H9 (cell line): ENCODE measurements at regions not wholly inside any gene's neighbourhood (a gene's known extent, or its start where the extent isn't known, plus 50 kb on each side); places are given as distances from the start of the nearest gene placed in this dataset.

Experiments
- DNase-seq: peaks from one replicate; pipeline ENCODE4 v3.0.0-alpha.2; 2017
- H2AFZ ChIP-seq: one replicate; pipeline ENCODE4 v1.6.1; 2013; ENCODE audit warnings: mild to moderate bottlenecking, low read length, control low read depth, moderate library complexity
- H2AK5ac ChIP-seq: 2 replicates; pipeline ENCODE4 v1.6.1; 2013; ENCODE audit warnings: low read length, control low read depth, mixed read lengths; ENCODE audit not compliant: insufficient read length
- H2BK120ac ChIP-seq: one replicate; pipeline ENCODE4 v1.6.1; 2013; ENCODE audit warnings: low read depth, mild to moderate bottlenecking, low read length, control low read depth, inconsistent platforms; ENCODE audit not compliant: poor library complexity, severe bottlenecking
- H2BK12ac ChIP-seq: 2 replicates; pipeline ENCODE4 v1.6.1; 2013; ENCODE audit warnings: low read length, control low read depth, mixed read lengths, low read depth; ENCODE audit not compliant: insufficient read length
- H2BK15ac ChIP-seq: 2 replicates; pipeline ENCODE4 v1.6.1; 2013; ENCODE audit warnings: low read depth, low read length, control low read depth
- H2BK20ac ChIP-seq: one replicate; pipeline ENCODE4 v1.6.1; 2013; ENCODE audit warnings: low read depth, mild to moderate bottlenecking, low read length, control low read depth, inconsistent platforms; ENCODE audit not compliant: poor library complexity, severe bottlenecking
- H2BK5ac ChIP-seq: 2 replicates; pipeline ENCODE4 v1.6.1; 2013; ENCODE audit warnings: low read length, control low read depth, mixed read lengths; ENCODE audit not compliant: insufficient read length
- H3K14ac ChIP-seq: 2 replicates; pipeline ENCODE4 v1.6.1; 2013; ENCODE audit warnings: low read length, control low read depth; ENCODE audit not compliant: insufficient read depth
- H3K18ac ChIP-seq: 2 replicates; pipeline ENCODE4 v1.6.1; 2013; ENCODE audit warnings: low read depth, mild to moderate bottlenecking, mixed read lengths, low read length, control low read depth; ENCODE audit not compliant: insufficient read length
- H3K23ac ChIP-seq: 2 replicates; pipeline ENCODE4 v1.6.1; 2013; ENCODE audit warnings: low read length, control low read depth, mixed read lengths, low read depth; ENCODE audit not compliant: insufficient read length
- H3K23me2 ChIP-seq: 2 replicates; pipeline ENCODE4 v1.6.1; 2013; ENCODE audit warnings: low read depth, mild to moderate bottlenecking, mixed read lengths, low read length, control low read depth; ENCODE audit not compliant: insufficient read length, poor library complexity, severe bottlenecking
- H3K27ac ChIP-seq: 2 replicates; pipeline ENCODE4 v1.5.1; 2013; ENCODE audit warnings: low read length, control low read depth, mixed read lengths, low read depth; ENCODE audit not compliant: insufficient read length
- H3K27me3 ChIP-seq: 2 replicates; pipeline ENCODE4 v1.6.1; 2013; ENCODE audit warnings: low read length, control low read depth, inconsistent platforms; ENCODE audit not compliant: insufficient read depth
- H3K4ac ChIP-seq: 2 replicates; pipeline ENCODE4 v1.6.1; 2013; ENCODE audit warnings: low read depth, mild to moderate bottlenecking, control low read depth, inconsistent platforms, low read length, moderate library complexity
- H3K4me1 ChIP-seq: 2 replicates; pipeline ENCODE4 v1.6.1; 2013; ENCODE audit warnings: low read length, control low read depth, inconsistent platforms; ENCODE audit not compliant: insufficient read depth
- H3K4me2 ChIP-seq: 2 replicates; pipeline ENCODE4 v1.6.1; 2013; ENCODE audit warnings: low read length, control low read depth, mixed read lengths; ENCODE audit not compliant: insufficient read length, insufficient read depth
- H3K56ac ChIP-seq: 2 replicates; pipeline ENCODE4 v1.6.1; 2013; ENCODE audit warnings: low read depth, mild to moderate bottlenecking, mixed read lengths, low read length, control low read depth; ENCODE audit not compliant: insufficient read length
- H3K79me1 ChIP-seq: 2 replicates; pipeline ENCODE4 v1.6.1; 2013; ENCODE audit warnings: low read depth, mild to moderate bottlenecking, moderate library complexity, low read length, control low read depth, inconsistent platforms; ENCODE audit not compliant: insufficient read depth, poor library complexity, severe bottlenecking
- H3K79me2 ChIP-seq: 2 replicates; pipeline ENCODE4 v1.6.1; 2013; ENCODE audit warnings: low read length, control low read depth, inconsistent platforms; ENCODE audit not compliant: insufficient read depth
- H3K9ac ChIP-seq: 2 replicates; pipeline ENCODE4 v1.6.1; 2013; ENCODE audit warnings: low read length, control low read depth, mixed read lengths; ENCODE audit not compliant: insufficient read length; ENCODE audit errors: extremely low read depth
- H3K9me3 ChIP-seq: one replicate; pipeline ENCODE4 v1.6.1; 2013; ENCODE audit warnings: low read depth, low read length, inconsistent platforms; ENCODE audit not compliant: control insufficient read depth
- H3T11ph ChIP-seq: one replicate; pipeline ENCODE4 v1.6.1; 2013; ENCODE audit warnings: mild to moderate bottlenecking, low read length, control low read depth, inconsistent platforms
- H4K20me1 ChIP-seq: one replicate; pipeline ENCODE4 v1.6.1; 2013; ENCODE audit not compliant: control insufficient read depth, insufficient read length, insufficient read depth
- H4K5ac ChIP-seq: 2 replicates; pipeline ENCODE4 v1.6.1; 2013; ENCODE audit warnings: low read depth, mild to moderate bottlenecking, mixed read lengths, low read length, control low read depth; ENCODE audit not compliant: insufficient read length
- H4K8ac ChIP-seq: replicated peaks from 2 replicates; pipeline ENCODE4 v1.6.1; 2013; ENCODE audit warnings: low read length, control low read depth, mixed read lengths, low read depth; ENCODE audit not compliant: insufficient read length
- H4K91ac ChIP-seq: 2 replicates; pipeline ENCODE4 v1.6.1; 2013; ENCODE audit warnings: low read depth, mild to moderate bottlenecking, moderate library complexity, mixed read lengths, low read length, control low read depth; ENCODE audit not compliant: insufficient read length
- H3K27ac Mint-ChIP-seq, 3 experiments: 2 replicates in 2 of 3; 3 replicates in 1 of 3; pipeline ENCODE4 v1.8.0; 2020 to 2021; ENCODE audit warnings: mixed read lengths in 3 of 3, mild to moderate bottlenecking in 1 of 3, moderate library complexity in 1 of 3
- H3K27me3 Mint-ChIP-seq: 2 replicates; pipeline ENCODE4 v1.8.0; 2021; ENCODE audit warnings: low read depth, mild to moderate bottlenecking, moderate library complexity, mixed read lengths
- H3K36me3 Mint-ChIP-seq, 3 experiments: 2 replicates in 2 of 3; 3 replicates in 1 of 3; pipeline ENCODE4 v1.8.0; 2020 to 2021; ENCODE audit warnings: low read depth in 3 of 3, mixed read lengths in 3 of 3; ENCODE audit not compliant: insufficient read depth in 1 of 3
- H3K4me1 Mint-ChIP-seq, 2 experiments: 2 replicates each; pipeline ENCODE4 v1.8.0; 2020; ENCODE audit warnings: mixed read lengths in 2 of 2
- H3K4me3 Mint-ChIP-seq, 2 experiments: 2 replicates in 1 of 2; 3 replicates in 1 of 2; pipeline ENCODE4 v1.8.0; 2020 to 2021; ENCODE audit warnings: mild to moderate bottlenecking in 2 of 2, mixed read lengths in 2 of 2, moderate library complexity in 1 of 2
- H3K9me3 Mint-ChIP-seq, 2 experiments: 2 replicates in 1 of 2; 3 replicates in 1 of 2; pipeline ENCODE4 v1.8.0; 2020; ENCODE audit warnings: mild to moderate bottlenecking in 2 of 2, mixed read lengths in 2 of 2, moderate library complexity in 1 of 2
- CTCF ChIP-seq: fragments of 200-600 bp; sonication (generic); conservative IDR thresholded peaks from 3 replicates; pipeline ENCODE4 v1.8.0; 2021; ENCODE audit warnings: antibody characterized with exemption, mild to moderate bottlenecking
- WGBS: extraction: QIAGEN DNeasy Blood & Tissue Kit; methylation state at CpG from one replicate; pipeline ENCODE4 v1.1.7; 2013; ENCODE audit warnings: missing lambda C conversion rate, low lambda C conversion rate, mixed read lengths; ENCODE audit not compliant: insufficient read length; ENCODE audit errors: extremely low coverage; 5-methylcytosine and 5-hydroxymethylcytosine counted together

GRCh38 chr13:40379794-40380578 is 286.5 kb downstream of the FOXO1 start:
- H3T11ph ChIP-seq: no peak overlapping the region
- no peak overlapping the region for H3K14ac ChIP-seq
- H2BK20ac ChIP-seq: no peak overlapping the region
- H3K9me3 Mint-ChIP-seq: peaks cover 4 to 5% of the 10 kb centered on the region in 2 experiments; a peak in 3 of 5 replicates
- H4K91ac ChIP-seq: no peak overlapping the region
- H3K27ac Mint-ChIP-seq: no peak overlapping the region
- no peak overlapping the region for H2BK15ac ChIP-seq
- H3K9ac ChIP-seq: no peak overlapping the region
- H2BK5ac ChIP-seq: no peak overlapping the region
- H3K4me1 Mint-ChIP-seq: peaks cover 13 to 19% of the 10 kb centered on the region in 2 experiments
- no peaks in the 10 kb centered on the region for H3K23me2 ChIP-seq
- H2BK12ac ChIP-seq: no peak overlapping the region
- no peaks in the 10 kb centered on the region for H3K79me2 ChIP-seq
- WGBS: no CpG with 5 or more reads among the region's 10 CpGs
- H3K18ac ChIP-seq: no peak overlapping the region
- peak overlapping the region; percentile 32 for H2AFZ ChIP-seq
- no peaks in the 10 kb centered on the region; a peak in 1 of 7 replicates for H3K36me3 Mint-ChIP-seq
- H3K4me3 Mint-ChIP-seq: peak overlapping the region; percentile 60 to 66; a peak in 4 of 5 replicates
- no peak overlapping the region for H3K23ac ChIP-seq
- no peak overlapping the region for H2BK120ac ChIP-seq
- TF ChIP-seq CTCF: no peak
- H3K56ac ChIP-seq: no peak overlapping the region
- H3K27me3 Mint-ChIP-seq: peaks cover 2% of the 10 kb centered on the region; the same call in 1 of the 2 replicates
- H3K9me3 ChIP-seq: no peaks in the 10 kb centered on the region
- H2AK5ac ChIP-seq: no peak overlapping the region
- no peak for DNase-seq
- H4K5ac ChIP-seq: no peak overlapping the region
- no peaks in the 10 kb centered on the region for H4K20me1 ChIP-seq
- H3K4ac ChIP-seq: no peak overlapping the region
- H4K8ac ChIP-seq: no peak overlapping the region
- no peak overlapping the region for H3K27ac ChIP-seq
- no peaks in the 10 kb centered on the region for H3K4me1 ChIP-seq
- H3K79me1 ChIP-seq: no peaks in the 10 kb centered on the region
- H3K4me2 ChIP-seq: peak overlapping the region; percentile 50
- no peaks in the 10 kb centered on the region for H3K27me3 ChIP-seq
